ENCODE measurements at regions not wholly inside any gene's neighbourhood (a gene's known extent, or its start where the extent isn't known, plus 50 kb on each side); places are given as distances from the start of the nearest gene placed in this dataset.

- H3K4me1 ChIP-seq = peaks cover 0 to 11% (median 0%) of the 10 kb centered on the region in 4 donors
Measured at GRCh38 chr16:79748629-79749028, 148.1 kb upstream of the MAF start.

GRCh38 chr16:79747688-79748087, 147.2 kb upstream of the MAF start:
- Histone ChIP-seq H3K27me3 (no peaks in the 10 kb centered on the region), H3K4me3 (no peak overlapping the region), H3K9me3 (peaks cover 0 to 8% (median 0%) of the 10 kb centered on the region in 4 donors), H3K4me1 (peaks cover 0 to 6% (median 0%) of the 10 kb centered on the region in 4 donors), H3K27ac (no peak overlapping the region), H3K36me3 (peaks cover 0 to 10% (median 0%) of the 10 kb centered on the region in 3 donors)
- DNase-seq (ENCODE audit: low spot score in 2 of 2) = no peak
- no peak for TF ChIP-seq CTCF (IDR thresholded peaks at IDR 0.05)
- no peak for TF ChIP-seq EP300 (IDR thresholded peaks at IDR 0.05)
- no peak for TF ChIP-seq POLR2A (IDR thresholded peaks at IDR 0.05)
- WGBS, 2 donors = 86 to 92% methylated on average over 6 of the region's 6 CpGs

More at GRCh38 chr16:79748629-79749028, 148.1 kb upstream of the MAF start:
- no peak for DNase-seq (ENCODE audit: low spot score in 2 of 2)
- TF ChIP-seq POLR2A (IDR thresholded peaks at IDR 0.05) = no peak
- no peak for TF ChIP-seq EP300 (IDR thresholded peaks at IDR 0.05)
- no peak for TF ChIP-seq CTCF (IDR thresholded peaks at IDR 0.05)
- peaks cover 0 to 10% (median 0%) of the 10 kb centered on the region in 3 donors for H3K36me3 ChIP-seq
- H3K4me3 ChIP-seq = no peak overlapping the region
- no peak overlapping the region for H3K27ac ChIP-seq
- peaks cover 0 to 8% (median 0%) of the 10 kb centered on the region in 4 donors for H3K9me3 ChIP-seq
- no peaks in the 10 kb centered on the region for H3K27me3 ChIP-seq
- 94 to 100% methylated on average over 2 of the region's 2 CpGs for WGBS, 2 donors

- no peaks in the 10 kb centered on the region for H3K27me3 ChIP-seq
- no peak overlapping the region for H3K27ac ChIP-seq
- H3K4me3 ChIP-seq = no peak overlapping the region
- DNase-seq (ENCODE audit: low spot score in 2 of 2) = no peak
- H3K4me1 ChIP-seq = no peaks in the 10 kb centered on the region
- 75 to 99% methylated on average over 5 of the region's 5 CpGs for WGBS, 2 donors
- H3K36me3 ChIP-seq = no peaks in the 10 kb centered on the region
- TF ChIP-seq CTCF (IDR thresholded peaks at IDR 0.05) = no peak
- TF ChIP-seq POLR2A (IDR thresholded peaks at IDR 0.05) = no peak
- no peak for TF ChIP-seq EP300 (IDR thresholded peaks at IDR 0.05)
- no peaks in the 10 kb centered on the region for H3K9me3 ChIP-seq
Measured at GRCh38 chr16:79740252-79740651, 139.7 kb upstream of the MAF start.

GRCh38 chr16:79735271-79735670, 134.7 kb upstream of the MAF start:
- H3K9me3 ChIP-seq = no peaks in the 10 kb centered on the region
- H3K36me3 ChIP-seq = no peaks in the 10 kb centered on the region
- TF ChIP-seq EP300 (IDR thresholded peaks at IDR 0.05) (no peak), CTCF (IDR thresholded peaks at IDR 0.05) (no peak), POLR2A (IDR thresholded peaks at IDR 0.05) (no peak)
- H3K27me3 ChIP-seq = no peaks in the 10 kb centered on the region
- no peak overlapping the region for H3K27ac ChIP-seq
- no peak for DNase-seq (ENCODE audit: low spot score in 2 of 2)
- no peak overlapping the region for H3K4me3 ChIP-seq
- H3K4me1 ChIP-seq = no peaks in the 10 kb centered on the region

- H3K27ac ChIP-seq = no peak overlapping the region
- TF ChIP-seq CTCF (IDR thresholded peaks at IDR 0.05) (no peak), POLR2A (IDR thresholded peaks at IDR 0.05) (no peak), EP300 (IDR thresholded peaks at IDR 0.05) (no peak)
- WGBS, 2 donors = 26 to 58% methylated on average over 2 of the region's 2 CpGs
- no peaks in the 10 kb centered on the region for H3K27me3 ChIP-seq
- no peak overlapping the region for H3K4me3 ChIP-seq
- H3K9me3 ChIP-seq = no peaks in the 10 kb centered on the region
- no peaks in the 10 kb centered on the region for H3K36me3 ChIP-seq
- DNase-seq (ENCODE audit: low spot score in 2 of 2) = no peak
- H3K4me1 ChIP-seq = no peaks in the 10 kb centered on the region
Measured at GRCh38 chr16:79734721-79735120, 134.2 kb upstream of the MAF start.
